K562 (cell line): ENCODE measurements at regions not wholly inside any gene's neighbourhood (a gene's known extent, or its start where the extent isn't known, plus 50 kb on each side); places are given as distances from the start of the nearest gene placed in this dataset.

ENCODE experiments used
- ATAC-seq: fragments of 200-7000 bp; cut with Tn5 transposase; 3 replicates; pipeline ENCODE4 v1.9.1; 2020; ENCODE audit warnings: moderate library complexity
- BruUV-seq: library from RNA; stranded (reverse); fragments of 400-500 nt; replicated peaks from 2 replicates; lab custom pipeline; 2021; lab: Mats Ljungman, UMichigan
- CTCF ChIA-PET: fragments of 300-600 bp; formaldehyde crosslinking; extraction: SDS; loops from one replicate; lab custom pipeline; 2021; ENCODE audit warnings: low intra/inter-chr PET ratio; lab: Yijun Ruan, JAX
- POLR2A ChIA-PET: fragments of 300-600, 350-650 bp; sonication (Branson Sonifier 250); formaldehyde crosslinking; extraction: SDS; loops from one replicate; lab custom pipeline; 2021; ENCODE audit warnings: antibody characterized with exemption, inconsistent platforms; lab: Yijun Ruan, JAX
- DNase-seq, 4 experiments: peaks; one replicate each; pipeline versions ENCODE4 v3.0.0 to v3.0.0-alpha.2; 2011 to 2018; ENCODE audit warnings: low spot score in 3 of 4, mixed read lengths in 3 of 4; ENCODE audit errors: extremely low read depth in 1 of 4
- FAIRE-seq: peaks from 2 replicates; lab custom pipeline; 2011; peaks lifted over from hg19 to GRCh38; lab: Jason Lieb, UNC
- H2AFZ ChIP-seq: 2 replicates; pipeline ENCODE4 v1.6.0; 2011; ENCODE audit warnings: low read depth, low read length, control low read depth, inconsistent platforms
- H3K27ac ChIP-seq: fragments of 200-600 bp; 3 replicates; pipeline ENCODE4 v1.8.0; 2011; ENCODE audit warnings: low read depth, mild to moderate bottlenecking, control low read depth, inconsistent platforms, low read length, moderate library complexity, mixed read lengths; ENCODE audit errors: extremely low read depth
- H3K27me3 ChIP-seq, 2 experiments: fragments of 300-600 bp in 1 of 2; 2 replicates in 1 of 2; 3 replicates in 1 of 2; pipeline versions ENCODE4 v1.6.0 to v1.8.0; 2011; ENCODE audit warnings: inconsistent platforms in 2 of 2, low read length in 2 of 2, mild to moderate bottlenecking in 1 of 2, mixed read lengths in 1 of 2, moderate library complexity in 1 of 2; ENCODE audit not compliant: control insufficient read depth in 2 of 2, insufficient read depth in 2 of 2
- H3K36me3 ChIP-seq: fragments of 300-600 bp; 3 replicates; pipeline ENCODE4 v1.8.0; 2011; ENCODE audit warnings: mild to moderate bottlenecking, low read length, inconsistent platforms; ENCODE audit not compliant: control insufficient read depth, insufficient read depth
- H3K4me1 ChIP-seq, 2 experiments: fragments of 200-600 bp in 1 of 2; replicated peaks in 1 of 2; 2 replicates in 1 of 2; 3 replicates in 1 of 2; pipeline versions ENCODE4 v1.5.1 to v1.8.0; 2011; ENCODE audit warnings: inconsistent platforms in 2 of 2, low read length in 2 of 2, mild to moderate bottlenecking in 1 of 2, mixed read lengths in 1 of 2, moderate library complexity in 1 of 2; ENCODE audit not compliant: control insufficient read depth in 2 of 2, insufficient read depth in 2 of 2
- H3K4me2 ChIP-seq: 2 replicates; pipeline ENCODE4 v1.6.1; 2011; ENCODE audit warnings: low read length, control low read depth, inconsistent platforms, mixed read lengths; ENCODE audit not compliant: insufficient read depth
- H3K4me3 ChIP-seq: fragments of 200-600 bp; sonication (generic), shearing (Covaris generic); 2 replicates; pipeline ENCODE4 v1.5.1; 2016; ENCODE audit warnings: control low read depth, inconsistent platforms
- H3K79me2 ChIP-seq: fragments of 200-600 bp; 3 replicates; pipeline ENCODE4 v1.8.0; 2011; ENCODE audit warnings: low read length, inconsistent platforms; ENCODE audit not compliant: control insufficient read depth, insufficient read depth
- H3K9ac ChIP-seq, 2 experiments: 2 replicates each; pipeline versions ENCODE4 v1.6.0 to v1.6.1; 2011; ENCODE audit warnings: low read depth in 2 of 2, low read length in 2 of 2, control low read depth in 1 of 2, inconsistent platforms in 1 of 2, mild to moderate bottlenecking in 1 of 2, mixed read lengths in 1 of 2; ENCODE audit not compliant: insufficient read depth in 1 of 2
- H3K9me1 ChIP-seq: one replicate; pipeline ENCODE4 v1.6.0; 2011; ENCODE audit warnings: inconsistent platforms, mild to moderate bottlenecking, low read length, moderate library complexity; ENCODE audit not compliant: control insufficient read depth, insufficient read depth
- H3K9me3 ChIP-seq: replicated peaks from 2 replicates; pipeline ENCODE4 v1.5.1; 2011; ENCODE audit warnings: low read depth, low read length, inconsistent platforms; ENCODE audit not compliant: control insufficient read depth, insufficient read depth
- H4K20me1 ChIP-seq: replicated peaks from 2 replicates; pipeline ENCODE4 v1.6.1; 2011; ENCODE audit warnings: low read length, inconsistent platforms, mixed read lengths; ENCODE audit not compliant: control insufficient read depth, insufficient read depth
- AFF4 ChIP-seq: sonication (generic); formaldehyde crosslinking; IDR thresholded peaks from 2 replicates; pipeline ENCODE4 v1.8.0; 2023; ENCODE audit warnings: mild to moderate bottlenecking, missing genetic modification reagents
- CREM ChIP-seq: IDR thresholded peaks from 2 replicates; pipeline ENCODE4 v1.6.1; 2014; ENCODE audit warnings: antibody characterized with exemption, low read depth
- KDM2B ChIP-seq: fragments of 250-450 bp; sonication (Bioruptor Pico); IDR thresholded peaks from 2 replicates; pipeline ENCODE4 v1.8.0; 2021; ENCODE audit warnings: mild to moderate bottlenecking, moderate library complexity
- MLX ChIP-seq, 2 experiments: fragments of 450-650 bp in 1 of 2; sonication (generic) in 1 of 2; formaldehyde crosslinking; conservative IDR thresholded peaks; 2 replicates each; pipeline versions ENCODE4 v1.4.0 to v1.8.1; 2020 to 2022; ENCODE audit warnings: mild to moderate bottlenecking in 1 of 2, missing genetic modification reagents in 1 of 2
- TCF3 ChIP-seq: sonication (generic); formaldehyde crosslinking; IDR thresholded peaks from 2 replicates; pipeline ENCODE4 v1.4.0; 2020; ENCODE audit warnings: mild to moderate bottlenecking, missing genetic modification reagents
- TEAD1 ChIP-seq, 2 experiments: fragments of 450-650 bp in 1 of 2; sonication (generic) in 1 of 2; formaldehyde crosslinking; IDR thresholded peaks; 2 replicates each; pipeline versions ENCODE4 v1.4.0 to v1.8.0; 2020 to 2022; ENCODE audit warnings: mild to moderate bottlenecking in 2 of 2, missing genetic modification reagents in 1 of 2
- ZC3H8 ChIP-seq: fragments of 450-650 bp; IDR thresholded peaks from 2 replicates; pipeline ENCODE4 v1.6.1; 2017
- WGBS: fragments of 100-300 bp; shearing (Covaris generic); methylation state at CpG from one replicate; pipeline ENCODE4 v1.1.6; 2016; ENCODE audit warnings: low coverage, mixed read lengths; ENCODE audit not compliant: insufficient coverage; ENCODE audit errors: missing lambda C conversion rate; 5-methylcytosine and 5-hydroxymethylcytosine counted together
- in situ Hi-C: fragments of 300-500 bp; cut with MboI; formaldehyde crosslinking; loops from 4 replicates; pipeline ENCODE4 v1.15.0; 2018; ENCODE audit warnings: inconsistent platforms, mixed read lengths
- intact Hi-C: fragments of 100-400 bp; cut with micrococcal nuclease; formaldehyde crosslinking; loops from 2 replicates; pipeline ENCODE4 v1.14.2; 2022

DNA sequence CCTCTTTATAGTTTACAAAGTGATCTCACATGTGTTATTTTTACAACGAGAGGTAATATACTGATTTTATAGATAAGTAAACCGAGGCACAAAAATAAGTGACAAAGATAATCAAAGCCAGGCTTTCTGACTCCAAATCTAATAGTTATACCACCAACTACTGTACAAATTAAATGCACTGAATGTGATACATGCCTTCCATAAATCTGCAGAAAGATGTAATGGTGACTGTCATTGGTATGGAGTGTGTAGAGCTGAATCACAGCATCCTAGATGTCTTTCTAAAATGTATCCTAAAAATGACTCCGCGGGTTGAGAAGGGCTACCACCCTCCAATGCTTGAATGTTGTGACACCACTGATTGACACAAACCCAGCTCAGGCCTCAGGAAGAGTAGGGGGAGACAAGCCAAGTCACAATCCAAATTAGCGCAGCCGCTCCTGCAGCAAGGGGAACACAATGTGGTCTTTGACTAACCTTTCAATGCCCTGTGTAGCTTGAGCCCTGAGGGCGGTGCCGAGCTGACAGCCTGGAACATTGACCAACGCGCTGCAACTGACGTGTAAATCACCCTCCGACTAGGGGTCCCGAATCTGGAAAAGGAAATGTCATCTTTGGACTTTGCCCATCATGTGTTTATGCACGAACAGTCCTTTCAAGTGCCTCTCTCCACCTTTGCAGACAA lies 136.8 kb downstream of the OLIG3 start:
- no peaks in the 10 kb centered on the region for H3K4me1 ChIP-seq
- no peaks in the 10 kb centered on the region for H3K79me2 ChIP-seq
- no peak for FAIRE-seq
- no peak overlapping the region for H3K27ac ChIP-seq
- CTCF ChIA-PET, result no interaction called here
- no peaks in the 10 kb centered on the region for H3K9me3 ChIP-seq
- no peak overlapping the region for H3K4me3 ChIP-seq
- 10% methylated on average over 14 of the region's 14 CpGs for WGBS
- H3K9me1 ChIP-seq, result no peaks in the 10 kb centered on the region
- H2AFZ ChIP-seq, result no peak overlapping the region
- no peak overlapping the region for H3K9ac ChIP-seq
- TF ChIP-seq TCF3 (CRISPR knock-in tag), result no peak
- no peak for TF ChIP-seq TEAD1 (CRISPR knock-in tag; IDR thresholded peaks at IDR 0.05)
- TF ChIP-seq CREM, result peak; percentile 24; the same call in 1 of the 2 replicates
- no peak overlapping the region for H3K4me2 ChIP-seq
- POLR2A ChIA-PET, result interaction anchor here (0.6 to 0.7 kb wide), 3 partner anchors 11 to 682 kb away, joined by 3 read pairs; no protein-coding TSS in a partner anchor
- intact Hi-C loops (no loop called here), in situ Hi-C loops (no loop called here)
- BruUV-seq, result no TSS peak
- H4K20me1 ChIP-seq, result no peaks in the 10 kb centered on the region
- ATAC-seq, result no peak
- DNase-seq, result no peak
- no peaks in the 10 kb centered on the region for H3K36me3 ChIP-seq
- H3K27me3 ChIP-seq, result peaks cover 0 to 4% of the 10 kb centered on the region in 2 experiments; a peak in 3 of 5 replicates

GRCh38 chr6:137353842-137354397 lies 134.7 kb upstream of the IFNGR1 start:
- POLR2A ChIA-PET, result no interaction called here
- intact Hi-C loops, result no loop called here
- no TSS peak for BruUV-seq
- Histone ChIP-seq H3K4me2 (no peak overlapping the region), H3K36me3 (no peaks in the 10 kb centered on the region), H3K4me3 (no peak overlapping the region), H3K9ac (no peak overlapping the region), H3K4me1 (no peaks in the 10 kb centered on the region), H3K9me3 (no peaks in the 10 kb centered on the region), H3K27me3 (peaks cover 0 to 4% of the 10 kb centered on the region in 2 experiments; a peak in 3 of 5 replicates), H4K20me1 (no peaks in the 10 kb centered on the region), H3K27ac (no peak overlapping the region), H2AFZ (no peak overlapping the region), H3K79me2 (no peaks in the 10 kb centered on the region), H3K9me1 (no peaks in the 10 kb centered on the region)
- FAIRE-seq (no peak), ATAC-seq (no peak), DNase-seq (no peak)
- WGBS, result 11% methylated on average over 7 of the region's 7 CpGs
- TF ChIP-seq MLX (CRISPR knock-in tag; conservative IDR thresholded peaks at IDR 0.05) (no peak), AFF4 (no peak), ZC3H8 (no peak), KDM2B (CRISPR knock-in tag) (no peak)
- in situ Hi-C loops, result no loop called here
- CTCF ChIA-PET, result no interaction called here
